Right lung (tissue), 2 donors: ENCODE measurements at regions not wholly inside any gene's neighbourhood (a gene's known extent, or its start where the extent isn't known, plus 50 kb on each side); places are given as distances from the start of the nearest gene placed in this dataset.
"Not testable (repeated sequence)": the region's sequence is repeated elsewhere in the genome, so short reads cannot be mapped to it uniquely, and the experiment has no call there.

Source experiments
- DNase-seq, 2 donors: peaks; one replicate each; pipeline ENCODE4 v3.0.0-alpha.2; 2013

- no peak for DNase-seq
These were observed 178.5 kb upstream of the DEPDC1 start for GRCh38 chr1:68675336-68675735.

- DNase-seq = no peak
These were observed 180.9 kb upstream of the DEPDC1 start for GRCh38 chr1:68677684-68678351.

DNA sequence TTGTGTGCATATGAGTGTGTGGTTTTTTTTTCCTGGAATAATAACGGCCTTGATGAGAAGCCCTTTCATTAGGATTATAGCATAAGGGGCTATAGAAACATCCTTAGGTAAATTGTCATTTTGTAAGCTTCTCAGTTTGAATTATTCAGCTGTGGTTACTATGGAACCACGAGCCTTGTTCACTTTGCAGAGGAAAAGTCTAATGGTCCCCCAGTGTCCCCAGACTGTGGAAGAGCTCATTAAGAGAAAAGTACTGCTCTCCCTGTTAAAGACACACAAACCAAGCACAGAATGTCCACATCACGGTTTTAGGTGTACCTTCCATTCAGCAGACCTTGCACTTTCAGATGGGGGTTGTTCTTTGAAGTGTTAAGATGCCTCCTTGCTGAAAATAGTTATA lies 199.3 kb upstream of the DEPDC1 start:
- no peak for DNase-seq

GRCh38 chr1:68703921-68704354 lies 207.1 kb upstream of the DEPDC1 start:
- DNase-seq = no peak

DNA sequence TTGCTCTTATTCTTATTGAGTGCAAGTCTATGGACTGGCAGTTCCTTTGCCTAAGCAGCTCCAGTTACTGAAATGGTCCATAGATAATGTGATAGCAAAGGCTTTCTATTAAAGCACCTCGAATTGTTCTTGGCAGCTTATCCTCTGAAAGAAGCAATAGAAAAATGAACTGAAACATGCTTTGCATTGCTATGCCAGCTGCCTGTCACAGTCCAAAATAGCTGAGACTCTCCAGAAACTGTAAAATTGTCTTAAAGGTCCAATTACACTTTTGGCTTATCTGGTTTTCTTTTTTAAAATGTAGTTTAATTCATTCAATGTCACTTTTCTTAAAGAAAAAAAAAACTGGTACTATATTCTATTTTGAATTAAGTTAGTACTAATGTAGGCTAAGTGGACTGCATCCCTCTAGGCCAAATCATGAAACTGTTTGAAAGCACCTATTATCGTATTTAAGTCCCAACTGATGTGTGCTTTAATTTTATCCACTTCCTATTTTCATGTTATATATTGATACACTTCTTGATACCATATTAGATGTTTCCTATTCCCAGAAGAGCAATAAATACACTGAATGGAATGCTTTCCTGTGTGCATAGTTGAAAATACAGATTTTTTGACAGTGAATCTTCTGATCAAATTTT lies 208.0 kb upstream of the DEPDC1 start:
- no peak for DNase-seq

DNA sequence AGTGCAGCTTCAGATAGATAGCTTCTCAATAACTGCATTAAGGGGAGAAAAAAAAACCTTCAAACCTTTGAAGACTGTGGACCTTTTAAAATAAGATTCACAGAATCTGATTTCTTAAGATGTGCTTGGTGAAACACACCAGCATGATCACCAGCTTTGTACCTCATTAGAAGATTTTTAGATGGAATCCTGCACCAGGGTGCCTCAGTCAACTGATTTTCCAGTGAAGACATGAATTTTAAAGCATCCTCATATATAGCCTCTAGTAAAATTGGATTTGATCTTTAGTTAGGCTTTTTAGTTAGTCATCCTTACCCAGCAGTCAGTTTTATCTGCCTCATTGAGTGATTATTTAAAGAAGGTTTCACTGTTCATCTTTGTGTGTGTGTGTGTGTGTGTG lies 208.6 kb upstream of the DEPDC1 start:
- DNase-seq = no peak

- no peak for DNase-seq
These were observed 209.9 kb upstream of the DEPDC1 start for GRCh38 chr1:68706639-68707317.

- DNase-seq = no peak
These were observed 220.4 kb upstream of the DEPDC1 start for GRCh38 chr1:68717330-68717729.

GRCh38 chr1:68720476-68720875 lies 223.6 kb upstream of the DEPDC1 start:
- DNase-seq = no peak

- no peak for DNase-seq
These were observed 226.9 kb upstream of the DEPDC1 start for GRCh38 chr1:68723791-68724190.

- no peak for DNase-seq
These were observed 228.3 kb upstream of the DEPDC1 start for GRCh38 chr1:68725001-68725752.

GRCh38 chr1:68739486-68739885 lies 242.6 kb upstream of the DEPDC1 start:
- DNase-seq = not testable (repeated sequence)

DNA sequence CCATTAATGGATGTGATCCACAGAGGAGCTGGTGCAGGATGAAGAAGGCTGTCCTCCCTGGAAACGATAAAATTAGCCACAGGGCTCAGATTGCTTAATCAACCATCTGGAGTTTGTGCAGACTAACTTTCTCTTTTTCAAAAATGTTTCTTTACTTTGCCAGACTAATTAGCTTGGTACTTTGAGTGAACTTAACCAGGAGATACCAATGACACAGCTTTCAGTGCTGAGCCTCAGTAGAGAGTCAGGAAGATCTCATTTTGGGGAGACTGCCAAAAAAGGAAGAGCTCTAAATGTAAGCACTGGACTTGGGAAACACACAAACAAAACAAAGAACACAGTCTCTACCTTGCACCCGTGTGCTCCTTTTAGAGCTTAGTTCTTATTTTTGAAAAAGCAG lies 248.1 kb upstream of the DEPDC1 start:
- peak; percentile 15 to 16 for DNase-seq

DNA sequence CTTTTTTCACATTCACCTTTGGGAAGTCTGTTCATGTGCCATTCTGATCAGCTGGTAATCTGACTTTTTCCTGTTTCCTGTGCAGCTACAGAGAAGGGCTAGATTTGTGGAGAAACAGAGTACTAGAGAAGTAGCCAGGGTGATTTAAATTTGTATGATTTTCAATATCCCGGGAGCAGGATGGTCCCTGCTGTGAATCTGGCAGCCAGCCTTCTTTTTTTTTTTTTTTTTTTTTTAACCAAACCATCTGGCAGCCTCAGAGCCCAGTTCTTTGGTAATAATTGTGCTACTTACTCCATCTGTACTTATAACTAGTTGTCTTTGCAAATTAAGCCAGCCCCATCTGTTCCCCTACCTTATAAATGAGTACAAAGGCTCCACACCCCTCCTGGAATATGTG lies 248.6 kb upstream of the DEPDC1 start:
- DNase-seq = peak in 1 of 2 donors; percentile 12

GRCh38 chr1:68746378-68746777 lies 249.5 kb upstream of the DEPDC1 start:
- DNase-seq = no peak

DNA sequence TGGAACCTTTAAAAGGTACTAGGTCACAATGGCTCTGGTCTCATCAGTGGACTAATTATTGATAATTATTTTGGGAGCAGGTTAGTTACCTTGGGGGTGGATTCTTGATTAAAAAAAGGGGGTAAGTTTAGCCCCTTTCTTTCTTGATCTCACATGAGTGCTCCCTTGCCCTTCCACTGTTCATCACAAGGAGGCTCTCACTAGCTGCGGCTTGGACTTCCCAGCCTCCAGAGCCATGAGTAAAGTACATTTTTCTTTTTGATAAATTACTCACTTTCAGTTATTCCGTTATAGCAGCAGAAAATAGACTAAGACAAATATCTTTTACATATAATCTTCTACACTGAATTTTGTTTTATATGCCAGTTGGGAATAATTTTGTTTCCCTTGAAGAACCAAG lies 254.8 kb upstream of the DEPDC1 start:
- no peak for DNase-seq

- no peak for DNase-seq
These were observed 261.9 kb upstream of the DEPDC1 start for GRCh38 chr1:68758666-68759209.

- peak; percentile 36 to 47 for DNase-seq
These were observed 271.1 kb upstream of the DEPDC1 start for GRCh38 chr1:68767941-68768340.

DNA sequence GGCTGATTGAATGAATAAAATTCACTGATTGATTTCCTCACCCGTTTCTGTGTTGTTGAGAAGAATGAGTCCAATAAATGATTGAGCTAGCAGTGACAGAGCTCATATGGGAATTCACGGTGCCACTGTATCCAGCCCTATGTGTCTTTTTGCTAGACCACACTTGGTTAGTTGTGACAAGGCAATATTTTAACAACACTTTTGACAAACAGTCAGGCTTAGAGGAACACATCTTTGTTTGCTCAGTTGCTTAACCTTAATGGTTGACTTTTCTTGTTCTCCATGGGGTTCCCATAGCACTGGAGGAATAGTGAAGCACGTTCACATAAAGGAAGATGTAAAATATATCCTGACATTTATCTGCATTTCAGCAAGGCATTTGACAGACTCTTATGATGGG lies 273.9 kb upstream of the DEPDC1 start:
- no peak for DNase-seq

DNA sequence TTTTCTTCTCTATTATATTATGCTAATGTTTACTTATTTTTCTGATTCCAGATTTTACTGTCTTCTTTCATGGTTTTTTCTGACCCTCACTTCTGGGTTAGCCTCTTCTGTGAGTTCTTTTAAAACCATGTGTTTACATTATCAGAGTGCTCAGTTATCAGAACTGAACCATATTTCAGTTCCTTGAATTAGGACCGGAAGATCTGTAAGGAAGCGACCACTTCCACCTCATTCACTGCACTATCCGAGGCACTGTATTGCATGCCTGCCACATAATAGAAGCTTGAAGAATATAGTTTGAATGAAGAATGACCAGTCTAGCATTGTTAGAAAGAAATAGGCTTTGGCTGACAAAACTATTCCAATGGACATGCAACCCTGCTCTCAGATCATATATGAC lies 281.0 kb upstream of the DEPDC1 start:
- no peak for DNase-seq

- DNase-seq = not testable (repeated sequence)
These were observed 283.0 kb upstream of the DEPDC1 start for GRCh38 chr1:68779841-68780240.

- no peak for DNase-seq
These were observed 284.0 kb upstream of the DEPDC1 start for GRCh38 chr1:68780919-68781318.
